GM12875 (cell line): ENCODE measurements at regions not wholly inside any gene's neighbourhood (a gene's known extent, or its start where the extent isn't known, plus 50 kb on each side); places are given as distances from the start of the nearest gene placed in this dataset.

Experiments
- H3K4me3 ChIP-seq: one replicate; pipeline ENCODE4 v1.5.1; 2011; ENCODE audit warnings: low read depth, low read length, control low read depth
- TF ChIP-seq, protein P1 (sequence below): IDR thresholded peaks from 2 replicates; pipeline ENCODE4 v1.5.1; 2011; ENCODE audit warnings: low read depth, mild to moderate bottlenecking, control low read depth, inconsistent platforms, low read length, moderate library complexity, borderline replicate concordance; ENCODE audit not compliant: insufficient read depth

DNA sequence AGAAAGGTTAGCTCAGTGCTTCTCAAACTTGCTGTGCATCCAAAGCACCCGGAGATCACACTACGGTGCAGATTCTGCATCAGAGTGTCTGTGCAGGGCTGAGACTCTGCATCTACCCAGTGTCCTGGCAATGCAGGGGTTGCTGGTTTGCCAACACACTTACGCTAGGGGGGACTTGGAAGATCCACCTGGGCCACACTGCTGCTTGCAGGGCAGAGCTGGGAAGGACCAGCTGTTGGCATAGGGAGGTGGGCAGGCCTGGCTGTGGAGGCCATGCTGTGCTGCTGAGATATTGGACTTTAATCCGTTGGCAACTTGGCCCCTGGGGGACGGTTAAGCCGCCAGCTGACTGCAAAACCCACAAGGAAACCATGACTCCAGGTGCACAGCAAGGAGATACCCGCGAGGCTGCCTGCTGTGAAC, 397.6 kb upstream of the HS6ST1 start:
- TF ChIP-seq, protein P1, sequence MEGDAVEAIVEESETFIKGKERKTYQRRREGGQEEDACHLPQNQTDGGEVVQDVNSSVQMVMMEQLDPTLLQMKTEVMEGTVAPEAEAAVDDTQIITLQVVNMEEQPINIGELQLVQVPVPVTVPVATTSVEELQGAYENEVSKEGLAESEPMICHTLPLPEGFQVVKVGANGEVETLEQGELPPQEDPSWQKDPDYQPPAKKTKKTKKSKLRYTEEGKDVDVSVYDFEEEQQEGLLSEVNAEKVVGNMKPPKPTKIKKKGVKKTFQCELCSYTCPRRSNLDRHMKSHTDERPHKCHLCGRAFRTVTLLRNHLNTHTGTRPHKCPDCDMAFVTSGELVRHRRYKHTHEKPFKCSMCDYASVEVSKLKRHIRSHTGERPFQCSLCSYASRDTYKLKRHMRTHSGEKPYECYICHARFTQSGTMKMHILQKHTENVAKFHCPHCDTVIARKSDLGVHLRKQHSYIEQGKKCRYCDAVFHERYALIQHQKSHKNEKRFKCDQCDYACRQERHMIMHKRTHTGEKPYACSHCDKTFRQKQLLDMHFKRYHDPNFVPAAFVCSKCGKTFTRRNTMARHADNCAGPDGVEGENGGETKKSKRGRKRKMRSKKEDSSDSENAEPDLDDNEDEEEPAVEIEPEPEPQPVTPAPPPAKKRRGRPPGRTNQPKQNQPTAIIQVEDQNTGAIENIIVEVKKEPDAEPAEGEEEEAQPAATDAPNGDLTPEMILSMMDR = no peak
- no peak overlapping the region for H3K4me3 ChIP-seq

DNA sequence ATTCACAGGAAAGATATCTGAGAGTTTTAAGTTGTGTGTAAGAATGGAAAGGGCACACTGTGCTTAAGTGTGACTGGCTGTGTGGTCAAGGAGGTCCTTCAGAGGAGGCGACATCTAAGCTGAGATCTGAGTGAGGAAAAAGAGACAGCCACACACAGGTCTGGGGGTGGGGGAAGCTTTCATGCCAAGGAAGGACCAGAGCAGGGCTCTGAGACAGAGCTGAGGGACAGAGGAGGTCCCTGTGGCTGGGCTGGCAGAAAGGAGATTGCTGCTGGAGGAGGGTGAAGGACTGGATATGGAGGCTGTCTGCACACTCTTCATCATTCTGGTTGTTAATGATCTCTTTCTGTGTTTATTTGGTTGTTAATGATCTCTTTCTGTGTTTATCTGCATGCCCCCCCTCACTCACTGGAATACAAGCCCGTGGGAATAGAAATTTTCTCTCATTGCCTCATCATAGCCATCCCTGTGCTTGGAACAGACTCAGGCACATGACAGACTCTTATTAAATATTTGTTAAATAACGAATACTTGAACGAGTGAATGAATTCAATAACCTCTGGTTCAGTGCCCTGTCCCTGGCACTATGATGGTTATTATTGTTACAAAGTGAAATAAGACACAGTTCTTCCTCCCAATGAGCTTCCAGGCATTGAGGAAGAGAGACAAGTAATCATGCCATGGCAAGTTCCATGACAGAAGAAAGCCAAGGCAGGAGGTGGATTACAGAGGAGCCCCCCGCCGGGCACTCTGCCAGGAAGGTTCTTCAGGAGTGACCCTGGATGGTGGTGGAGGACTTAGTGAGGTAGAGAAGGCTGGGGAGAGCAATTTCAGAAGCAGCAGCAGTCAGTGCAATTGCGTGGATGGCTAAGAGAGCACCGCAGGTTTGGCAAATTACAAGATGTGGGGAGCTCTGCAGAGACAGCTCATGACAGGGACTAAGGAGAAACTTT, 399.4 kb upstream of the HS6ST1 start:
- H3K4me3 ChIP-seq = no peak overlapping the region
- TF ChIP-seq, protein P1 = no peak

DNA sequence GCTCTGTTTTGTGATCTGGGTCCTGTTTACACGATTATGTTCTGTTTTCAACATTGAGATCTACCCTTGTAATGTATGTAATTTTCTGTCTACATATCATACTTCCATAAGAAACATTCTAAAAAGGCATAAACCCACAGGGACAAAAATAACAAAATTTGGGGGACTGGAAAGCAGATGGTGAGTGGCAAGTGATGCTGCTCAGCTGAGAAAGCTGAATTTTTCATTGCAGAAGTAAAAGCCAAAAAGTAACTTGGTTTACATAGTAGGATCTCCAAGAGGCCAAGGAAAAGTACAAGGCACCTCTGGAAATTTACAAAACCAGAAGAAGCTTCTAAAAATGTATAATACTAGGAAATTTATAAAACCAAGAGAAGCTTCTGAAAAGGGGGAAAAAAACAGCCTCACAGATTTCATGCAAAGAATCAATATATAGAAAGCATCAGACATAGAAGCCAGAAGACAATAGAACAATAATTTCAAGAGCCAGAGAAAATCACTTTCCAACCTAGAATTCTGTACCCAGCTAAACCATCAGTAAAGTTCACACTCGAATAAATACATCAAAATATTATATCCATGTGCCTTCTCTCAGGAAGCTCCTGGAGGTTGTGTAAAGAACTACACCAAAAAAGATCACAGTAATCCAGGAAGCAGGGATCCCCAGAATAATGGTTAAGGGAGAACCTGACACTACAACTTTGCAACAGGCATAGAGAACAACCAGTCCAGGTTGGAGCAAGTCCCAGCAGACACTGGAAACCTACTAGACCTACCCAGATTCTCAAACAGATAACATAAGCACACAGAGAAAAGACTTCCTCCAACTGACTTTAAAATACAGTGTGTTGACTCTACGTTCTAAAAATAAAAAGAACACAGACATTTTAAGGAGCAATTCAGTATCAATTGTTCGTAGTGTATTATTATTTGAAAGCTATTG, 401.7 kb upstream of the HS6ST1 start:
- TF ChIP-seq, protein P1 = no peak
- no peak overlapping the region for H3K4me3 ChIP-seq

DNA sequence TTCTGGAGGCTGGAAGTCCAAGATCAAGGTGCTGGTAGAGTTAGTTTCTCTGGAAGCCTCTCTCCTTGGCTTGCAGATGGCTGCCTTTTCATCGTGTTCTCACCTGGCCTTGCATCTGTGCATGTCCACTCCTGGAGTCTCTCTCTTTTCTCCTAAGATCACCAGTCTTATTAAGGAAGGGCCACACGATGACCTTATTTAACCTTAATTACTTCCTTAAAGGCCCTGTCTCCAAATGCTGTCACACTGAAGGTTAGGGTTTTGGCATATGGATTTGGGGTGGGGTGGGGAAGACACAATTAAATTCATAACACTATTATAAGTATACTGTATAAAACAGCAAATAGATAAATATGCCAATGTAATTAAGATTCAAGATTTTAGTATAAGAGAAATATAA, 402.4 kb upstream of the HS6ST1 start:
- TF ChIP-seq, protein P1 = no peak
- no peak overlapping the region for H3K4me3 ChIP-seq

DNA sequence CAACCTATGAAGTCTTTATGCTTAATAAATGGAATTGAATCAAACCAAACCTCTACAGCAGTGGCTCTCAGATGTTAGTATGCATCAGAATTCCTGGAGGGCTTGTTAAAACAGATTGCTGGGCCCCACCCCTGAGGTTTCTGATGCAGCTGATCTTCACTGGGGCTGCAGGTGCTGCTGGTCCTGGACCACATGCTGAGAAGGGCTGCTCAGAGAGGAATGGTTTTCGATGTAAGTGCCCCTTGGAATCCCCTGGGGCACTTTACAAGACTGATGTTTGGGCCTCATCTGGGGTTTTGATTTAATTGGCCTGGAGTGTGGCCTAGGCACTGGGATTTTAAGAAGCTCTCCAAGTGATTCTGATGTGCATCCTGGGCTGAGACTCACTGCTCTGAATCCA, 403.8 kb upstream of the HS6ST1 start:
- H3K4me3 ChIP-seq = no peak overlapping the region
- TF ChIP-seq, protein P1 = no peak

DNA sequence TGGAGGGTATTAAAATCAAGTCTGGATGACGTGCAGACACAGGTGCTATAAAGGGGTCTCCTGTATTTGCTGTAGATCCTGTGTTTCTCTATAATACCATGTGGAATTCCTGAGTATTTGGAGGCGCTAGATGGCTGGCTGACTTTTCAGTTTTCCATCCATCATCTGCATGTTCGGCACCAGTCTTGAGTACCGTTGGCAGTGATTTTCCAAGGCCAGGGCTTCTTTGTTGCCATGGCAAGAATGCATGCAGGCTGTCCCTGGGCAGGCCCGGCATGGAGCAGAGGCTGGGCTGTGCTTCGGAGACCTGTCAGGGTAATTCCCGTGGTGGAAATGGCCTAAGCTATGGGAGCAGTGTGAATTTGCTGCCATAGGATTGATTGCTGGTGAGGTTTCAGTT, 405.9 kb upstream of the HS6ST1 start:
- H3K4me3 ChIP-seq = no peak overlapping the region
- TF ChIP-seq, protein P1 = no peak
